ENCODE measurements at regions not wholly inside any gene's neighbourhood (a gene's known extent, or its start where the extent isn't known, plus 50 kb on each side); places are given as distances from the start of the nearest gene placed in this dataset.

- Histone ChIP-seq H3K4me1 (ENCODE audit: insufficient read depth) (peaks cover 20% of the 10 kb centered on the region), H2AFZ (no peak overlapping the region), H3K79me2 (replicated peaks; ENCODE audit: insufficient read depth) (no peaks in the 10 kb centered on the region), H3K4me3 (no peak overlapping the region), H4K20me1 (replicated peaks; ENCODE audit: insufficient read depth) (no peaks in the 10 kb centered on the region), H3K36me3 (ENCODE audit: insufficient read depth) (no peaks in the 10 kb centered on the region), H3K4me2 (no peak overlapping the region; the same call in 1 of the 2 replicates), H3K27ac (ENCODE audit: low read depth) (no peak overlapping the region), H3K27me3 (ENCODE audit: insufficient read depth) (peaks cover 9% of the 10 kb centered on the region; the same call in 1 of the 2 replicates), H3F3A (replicated peaks; ENCODE audit: low read depth) (peaks cover 9% of the 10 kb centered on the region), H3K9me2 (ENCODE audit: insufficient read depth) (no peaks in the 10 kb centered on the region; the same call in 1 of the 2 replicates)
- TF ChIP-seq ZNF114 (CRISPR knock-in tag; IDR thresholded peaks at IDR 0.05): no peak
- TF ChIP-seq ZNF331 (CRISPR knock-in tag; IDR thresholded peaks at IDR 0.05; ENCODE audit: low read depth): no peak
- no peak for TF ChIP-seq EZH2phosphoT487 (IDR thresholded peaks at IDR 0.05; ENCODE audit: unreplicated experiment)
- no peak for TF ChIP-seq NANOG (IDR thresholded peaks at IDR 0.05; ENCODE audit: borderline replicate concordance)
- TF ChIP-seq ETS1 (IDR thresholded peaks at IDR 0.05): no peak
- TF ChIP-seq POLR2AphosphoS5 (IDR thresholded peaks at IDR 0.05; ENCODE audit: low read depth): no peak
- TF ChIP-seq EZH2 (IDR thresholded peaks at IDR 0.05; ENCODE audit: low read depth, unreplicated experiment): no peak
- no peak for TF ChIP-seq JUNB (IDR thresholded peaks at IDR 0.05; ENCODE audit: unreplicated experiment)
- TF ChIP-seq, protein P1, sequence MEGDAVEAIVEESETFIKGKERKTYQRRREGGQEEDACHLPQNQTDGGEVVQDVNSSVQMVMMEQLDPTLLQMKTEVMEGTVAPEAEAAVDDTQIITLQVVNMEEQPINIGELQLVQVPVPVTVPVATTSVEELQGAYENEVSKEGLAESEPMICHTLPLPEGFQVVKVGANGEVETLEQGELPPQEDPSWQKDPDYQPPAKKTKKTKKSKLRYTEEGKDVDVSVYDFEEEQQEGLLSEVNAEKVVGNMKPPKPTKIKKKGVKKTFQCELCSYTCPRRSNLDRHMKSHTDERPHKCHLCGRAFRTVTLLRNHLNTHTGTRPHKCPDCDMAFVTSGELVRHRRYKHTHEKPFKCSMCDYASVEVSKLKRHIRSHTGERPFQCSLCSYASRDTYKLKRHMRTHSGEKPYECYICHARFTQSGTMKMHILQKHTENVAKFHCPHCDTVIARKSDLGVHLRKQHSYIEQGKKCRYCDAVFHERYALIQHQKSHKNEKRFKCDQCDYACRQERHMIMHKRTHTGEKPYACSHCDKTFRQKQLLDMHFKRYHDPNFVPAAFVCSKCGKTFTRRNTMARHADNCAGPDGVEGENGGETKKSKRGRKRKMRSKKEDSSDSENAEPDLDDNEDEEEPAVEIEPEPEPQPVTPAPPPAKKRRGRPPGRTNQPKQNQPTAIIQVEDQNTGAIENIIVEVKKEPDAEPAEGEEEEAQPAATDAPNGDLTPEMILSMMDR (conservative IDR thresholded peaks at IDR 0.05; ENCODE audit: low read depth in 2 of 2): no peak
- H3K36me3 Mint-ChIP-seq (ENCODE audit: low read depth): no peaks in the 10 kb centered on the region
- H3K27me3 Mint-ChIP-seq (ENCODE audit: insufficient read depth, low read depth, poor library complexity): peaks cover 6% of the 10 kb centered on the region
- no peak overlapping the region for H3K4me3 Mint-ChIP-seq
- H3K4me1 Mint-ChIP-seq: peaks cover 21% of the 10 kb centered on the region
- no peak for ATAC-seq
- no peaks in the 10 kb centered on the region for H3K9me3 Mint-ChIP-seq
- DNase-seq (ENCODE audit: low spot score): no peak
- H3K27ac Mint-ChIP-seq: no peak overlapping the region
Measured at GRCh38 chr21:38912102-38912629, 106.4 kb downstream of the ETS2 start.

DNA sequence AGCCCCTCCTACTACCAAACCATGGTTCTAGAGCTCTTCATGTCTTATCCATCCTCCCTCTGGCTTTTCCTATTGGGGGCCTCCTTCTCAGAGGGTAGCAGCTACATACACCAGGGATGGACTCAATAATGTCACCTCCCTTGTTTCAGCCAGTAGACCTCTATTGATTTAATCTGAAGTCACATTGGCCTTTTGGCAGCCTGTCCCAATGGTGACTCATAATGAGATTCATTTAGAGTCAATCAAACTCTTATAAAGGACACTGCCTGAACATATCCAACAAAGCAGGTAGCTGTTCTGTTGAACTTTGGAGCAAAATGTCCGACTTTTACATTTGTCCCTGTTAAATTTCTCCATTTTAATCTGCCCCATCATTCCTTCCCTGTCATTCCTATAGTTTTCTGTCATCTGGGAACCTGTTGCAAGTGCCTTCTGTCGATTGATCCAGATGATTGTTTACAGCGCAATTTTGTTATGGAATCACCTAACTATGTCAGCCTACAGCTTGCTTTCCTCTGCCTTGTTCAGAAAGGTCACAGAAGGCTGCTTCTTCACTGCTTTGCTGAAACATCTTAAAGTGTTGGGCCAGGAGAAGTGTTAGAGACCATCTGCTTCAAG is 105.9 kb downstream of the ETS2 start:
- peaks cover 6% of the 10 kb centered on the region for H3K27me3 Mint-ChIP-seq (ENCODE audit: insufficient read depth, low read depth, poor library complexity)
- no peak overlapping the region for H3K27ac Mint-ChIP-seq
- Histone ChIP-seq H3K4me1 (ENCODE audit: insufficient read depth) (peaks cover 20% of the 10 kb centered on the region), H3K4me2 (no peak overlapping the region), H4K20me1 (replicated peaks; ENCODE audit: insufficient read depth) (no peaks in the 10 kb centered on the region), H3K4me3 (no peak overlapping the region), H3K79me2 (replicated peaks; ENCODE audit: insufficient read depth) (no peaks in the 10 kb centered on the region), H2AFZ (no peak overlapping the region), H3K27ac (ENCODE audit: low read depth) (no peak overlapping the region), H3K27me3 (ENCODE audit: insufficient read depth) (peaks cover 9% of the 10 kb centered on the region; the same call in 1 of the 2 replicates), H3K9me2 (ENCODE audit: insufficient read depth) (no peaks in the 10 kb centered on the region; the same call in 1 of the 2 replicates), H3K36me3 (ENCODE audit: insufficient read depth) (no peaks in the 10 kb centered on the region), H3F3A (replicated peaks; ENCODE audit: low read depth) (peaks cover 9% of the 10 kb centered on the region)
- H3K4me3 Mint-ChIP-seq: no peak overlapping the region
- TF ChIP-seq POLR2AphosphoS5 (IDR thresholded peaks at IDR 0.05; ENCODE audit: low read depth) (no peak), ZNF331 (CRISPR knock-in tag; IDR thresholded peaks at IDR 0.05; ENCODE audit: low read depth) (no peak), ZNF114 (CRISPR knock-in tag; IDR thresholded peaks at IDR 0.05) (no peak), ETS1 (IDR thresholded peaks at IDR 0.05) (no peak), EZH2 (IDR thresholded peaks at IDR 0.05; ENCODE audit: low read depth, unreplicated experiment) (no peak), CREB1 (CRISPR knock-in tag; IDR thresholded peaks at IDR 0.05; ENCODE audit: low read depth) (no peak)
- TF ChIP-seq, protein P2, sequence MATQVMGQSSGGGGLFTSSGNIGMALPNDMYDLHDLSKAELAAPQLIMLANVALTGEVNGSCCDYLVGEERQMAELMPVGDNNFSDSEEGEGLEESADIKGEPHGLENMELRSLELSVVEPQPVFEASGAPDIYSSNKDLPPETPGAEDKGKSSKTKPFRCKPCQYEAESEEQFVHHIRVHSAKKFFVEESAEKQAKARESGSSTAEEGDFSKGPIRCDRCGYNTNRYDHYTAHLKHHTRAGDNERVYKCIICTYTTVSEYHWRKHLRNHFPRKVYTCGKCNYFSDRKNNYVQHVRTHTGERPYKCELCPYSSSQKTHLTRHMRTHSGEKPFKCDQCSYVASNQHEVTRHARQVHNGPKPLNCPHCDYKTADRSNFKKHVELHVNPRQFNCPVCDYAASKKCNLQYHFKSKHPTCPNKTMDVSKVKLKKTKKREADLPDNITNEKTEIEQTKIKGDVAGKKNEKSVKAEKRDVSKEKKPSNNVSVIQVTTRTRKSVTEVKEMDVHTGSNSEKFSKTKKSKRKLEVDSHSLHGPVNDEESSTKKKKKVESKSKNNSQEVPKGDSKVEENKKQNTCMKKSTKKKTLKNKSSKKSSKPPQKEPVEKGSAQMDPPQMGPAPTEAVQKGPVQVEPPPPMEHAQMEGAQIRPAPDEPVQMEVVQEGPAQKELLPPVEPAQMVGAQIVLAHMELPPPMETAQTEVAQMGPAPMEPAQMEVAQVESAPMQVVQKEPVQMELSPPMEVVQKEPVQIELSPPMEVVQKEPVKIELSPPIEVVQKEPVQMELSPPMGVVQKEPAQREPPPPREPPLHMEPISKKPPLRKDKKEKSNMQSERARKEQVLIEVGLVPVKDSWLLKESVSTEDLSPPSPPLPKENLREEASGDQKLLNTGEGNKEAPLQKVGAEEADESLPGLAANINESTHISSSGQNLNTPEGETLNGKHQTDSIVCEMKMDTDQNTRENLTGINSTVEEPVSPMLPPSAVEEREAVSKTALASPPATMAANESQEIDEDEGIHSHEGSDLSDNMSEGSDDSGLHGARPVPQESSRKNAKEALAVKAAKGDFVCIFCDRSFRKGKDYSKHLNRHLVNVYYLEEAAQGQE (IDR thresholded peaks at IDR 0.05; ENCODE audit: unreplicated experiment): no peak
- no peaks in the 10 kb centered on the region for H3K36me3 Mint-ChIP-seq (ENCODE audit: low read depth)
- ATAC-seq (no peak), DNase-seq (ENCODE audit: low spot score) (no peak)
- peaks cover 19% of the 10 kb centered on the region for H3K4me1 Mint-ChIP-seq
- no peaks in the 10 kb centered on the region for H3K9me3 Mint-ChIP-seq
